GM12878 (cell line): ENCODE measurements at regions not wholly inside any gene's neighbourhood (a gene's known extent, or its start where the extent isn't known, plus 50 kb on each side); places are given as distances from the start of the nearest gene placed in this dataset.

Source experiments
- ATAC-seq: fragments of 200-7000 bp; cut with Tn5 transposase; 3 replicates; pipeline ENCODE4 v1.9.1; 2020; ENCODE audit warnings: mild to moderate bottlenecking, moderate library complexity
- BruUV-seq: library from RNA; stranded (reverse); fragments of 400-500 nt; replicated peaks from 2 replicates; lab custom pipeline; 2021; lab: Mats Ljungman, UMichigan
- CTCF ChIA-PET: fragments of 300-600 bp; sonication (Branson Sonifier 250); formaldehyde crosslinking; extraction: SDS; loops from one replicate; lab custom pipeline; 2021; ENCODE audit warnings: inconsistent platforms; lab: Yijun Ruan, JAX
- POLR2A ChIA-PET: fragments of 350-600 bp; formaldehyde crosslinking; extraction: SDS; loops from one replicate; lab custom pipeline; 2021; ENCODE audit warnings: inconsistent platforms; lab: Charles Lee
- RAD21 ChIA-PET: fragments of 300-600 bp; sonication (Branson Sonifier 250); formaldehyde crosslinking; loops from one replicate; lab custom pipeline; 2023; ENCODE audit warnings: antibody characterized with exemption; ENCODE audit not compliant: unreplicated experiment; lab: Charles Lee
- SMC1A ChIA-PET: fragments of 300-600 bp; sonication (Branson Sonifier 250); formaldehyde crosslinking; loops from one replicate; lab custom pipeline; 2023; ENCODE audit not compliant: unreplicated experiment, uncharacterized antibody; lab: Charles Lee
- DNase-seq: peaks from one replicate; pipeline ENCODE4 v3.0.0-alpha.2; 2011; ENCODE audit warnings: low read depth, low spot score
- FAIRE-seq: peaks from 3 replicates; lab custom pipeline; 2011; peaks lifted over from hg19 to GRCh38; lab: Jason Lieb, UNC
- H2AFZ ChIP-seq: 2 replicates; pipeline ENCODE4 v1.6.0; 2011; ENCODE audit warnings: low read depth, low read length, control low read depth; ENCODE audit not compliant: control insufficient read depth
- H3K27ac ChIP-seq: 2 replicates; pipeline ENCODE4 v1.5.1; 2011; ENCODE audit warnings: control low read depth; ENCODE audit not compliant: control insufficient read depth, insufficient read depth
- H3K27me3 ChIP-seq, 2 experiments: replicated peaks in 1 of 2; 2 replicates each; pipeline versions ENCODE4 v1.6.0 to v1.6.1; 2011; ENCODE audit warnings: low read length in 1 of 2; ENCODE audit not compliant: control insufficient read depth in 2 of 2, insufficient read depth in 2 of 2
- H3K36me3 ChIP-seq, 2 experiments: 2 replicates each; pipeline ENCODE4 v1.5.1; 2011; ENCODE audit warnings: low read length in 1 of 2; ENCODE audit not compliant: control insufficient read depth in 2 of 2, insufficient read depth in 2 of 2
- H3K4me1 ChIP-seq: 2 replicates; pipeline ENCODE4 v1.6.1; 2011; ENCODE audit warnings: mild to moderate bottlenecking, low read length, moderate library complexity, mixed read lengths; ENCODE audit not compliant: control insufficient read depth, insufficient read depth
- H3K4me2 ChIP-seq: 2 replicates; pipeline ENCODE4 v1.6.0; 2011; ENCODE audit warnings: control low read depth; ENCODE audit not compliant: control insufficient read depth, insufficient read depth
- H3K4me3 ChIP-seq: fragments of 200-600 bp; sonication (generic); 2 replicates; pipeline ENCODE4 v1.5.1; 2016
- H3K79me2 ChIP-seq: 2 replicates; pipeline ENCODE4 v1.6.0; 2011; ENCODE audit warnings: low read length; ENCODE audit not compliant: control insufficient read depth, insufficient read depth
- H3K9ac ChIP-seq: 2 replicates; pipeline ENCODE4 v1.8.0; 2011; ENCODE audit warnings: low read length, control low read depth, mixed read lengths; ENCODE audit not compliant: control insufficient read depth, insufficient read depth
- H3K9me3 ChIP-seq: replicated peaks from 3 replicates; pipeline ENCODE4 v1.5.1; 2011; ENCODE audit warnings: mild to moderate bottlenecking, low read length; ENCODE audit not compliant: control insufficient read depth, insufficient read depth
- H4K20me1 ChIP-seq: 2 replicates; pipeline ENCODE4 v1.6.0; 2011; ENCODE audit not compliant: control insufficient read depth, insufficient read depth
- BRCA1 ChIP-seq: IDR thresholded peaks from 2 replicates; pipeline ENCODE4 v1.6.1; 2011; ENCODE audit warnings: low read depth, low read length, improper control_type of control experiment
- CBFB ChIP-seq: IDR thresholded peaks from 2 replicates; pipeline ENCODE4 v1.6.1; 2016; ENCODE audit warnings: antibody characterized with exemption, low read depth
- FOXM1 ChIP-seq: IDR thresholded peaks from 2 replicates; pipeline ENCODE4 v1.6.1; 2012; ENCODE audit warnings: low read depth, mild to moderate bottlenecking, inconsistent platforms, low read length, moderate library complexity
- IKZF2 ChIP-seq, 2 experiments: fragments of 450-650 bp; IDR thresholded peaks; 2 replicates each; pipeline ENCODE4 v1.6.1; 2017; ENCODE audit warnings: mild to moderate bottlenecking in 2 of 2, moderate library complexity in 2 of 2
- IRF4 ChIP-seq: IDR thresholded peaks from 2 replicates; pipeline ENCODE4 v1.6.1; 2011; ENCODE audit warnings: low read depth, low read length
- RAD21 ChIP-seq: IDR thresholded peaks from 2 replicates; pipeline ENCODE4 v1.6.1; 2011; ENCODE audit warnings: mild to moderate bottlenecking, low read depth, low read length, moderate library complexity; ENCODE audit not compliant: insufficient read depth
- RBBP5 ChIP-seq: fragments of 200-600 bp; sonication (generic); conservative IDR thresholded peaks from 2 replicates; pipeline ENCODE4 v1.6.1; 2016
- RCOR1 ChIP-seq: conservative IDR thresholded peaks from 2 replicates; pipeline ENCODE4 v1.6.1; 2012; ENCODE audit warnings: low read depth, low read length, improper control_type of control experiment
- SREBF2 ChIP-seq: IDR thresholded peaks from 2 replicates; pipeline ENCODE4 v1.6.1; 2012; ENCODE audit warnings: mild to moderate bottlenecking, low read length
- TCF3 ChIP-seq: IDR thresholded peaks from 2 replicates; pipeline ENCODE4 v1.6.1; 2012; ENCODE audit warnings: low read depth, mild to moderate bottlenecking, low read length, borderline replicate concordance; ENCODE audit not compliant: insufficient read depth
- ZNF207 ChIP-seq: fragments of 450-650 bp; IDR thresholded peaks from 2 replicates; pipeline ENCODE4 v1.6.1; 2014; ENCODE audit warnings: antibody characterized with exemption, mild to moderate bottlenecking, borderline replicate concordance
- in situ Hi-C: fragments of 300-500 bp; cut with MboI; formaldehyde crosslinking; loops from 9 replicates; pipeline ENCODE4 v1.14.3; 2018; ENCODE audit warnings: mixed read lengths
- intact Hi-C: fragments of 100-400 bp; cut with micrococcal nuclease; formaldehyde crosslinking; loops from one replicate; pipeline ENCODE4 v1.14.2; 2022; ENCODE audit not compliant: unreplicated experiment
- TF ChIP-seq, protein P1 (sequence below): fragments of 450-650 bp; IDR thresholded peaks from 2 replicates; pipeline ENCODE4 v1.6.1; 2018; ENCODE audit warnings: mild to moderate bottlenecking, low read depth, moderate library complexity; ENCODE audit not compliant: partially characterized antibody
- TF ChIP-seq, protein P2 (sequence below): fragments of 450-650 bp; IDR thresholded peaks from 2 replicates; pipeline ENCODE4 v1.6.1; 2017; ENCODE audit warnings: borderline replicate concordance
- TF ChIP-seq, protein P3 (sequence below): fragments of 450-650 bp; IDR thresholded peaks from 2 replicates; pipeline ENCODE4 v1.6.1; 2016; ENCODE audit warnings: mild to moderate bottlenecking, moderate library complexity, borderline replicate concordance
- TF ChIP-seq, protein P4 (sequence below): IDR thresholded peaks from 2 replicates; pipeline ENCODE4 v1.6.1; 2011; ENCODE audit warnings: borderline replicate concordance, low read depth, mild to moderate bottlenecking, moderate library complexity, mixed read lengths, low read length; ENCODE audit not compliant: insufficient read depth; ENCODE audit errors: extremely low read length

DNA sequence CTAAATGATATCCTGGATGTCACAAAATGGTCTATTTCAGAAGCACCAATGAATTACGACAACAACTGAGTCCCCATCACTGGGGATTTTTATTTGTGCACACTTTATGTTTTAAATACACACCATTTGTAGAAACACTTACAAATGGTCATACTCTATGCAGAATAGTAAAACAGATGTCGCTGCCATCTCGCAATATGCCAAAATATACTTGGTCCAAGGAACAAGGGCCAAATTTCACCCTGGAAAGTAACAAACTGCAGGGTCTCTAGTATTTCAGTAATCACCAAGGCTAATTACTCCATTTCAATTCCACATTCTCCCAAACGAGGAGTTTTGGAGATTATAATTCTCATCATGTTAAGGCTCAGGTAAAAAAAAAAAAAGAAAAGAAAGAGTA is 215.2 kb downstream of the LMBRD1 start (continued):
- TF ChIP-seq, protein P1, sequence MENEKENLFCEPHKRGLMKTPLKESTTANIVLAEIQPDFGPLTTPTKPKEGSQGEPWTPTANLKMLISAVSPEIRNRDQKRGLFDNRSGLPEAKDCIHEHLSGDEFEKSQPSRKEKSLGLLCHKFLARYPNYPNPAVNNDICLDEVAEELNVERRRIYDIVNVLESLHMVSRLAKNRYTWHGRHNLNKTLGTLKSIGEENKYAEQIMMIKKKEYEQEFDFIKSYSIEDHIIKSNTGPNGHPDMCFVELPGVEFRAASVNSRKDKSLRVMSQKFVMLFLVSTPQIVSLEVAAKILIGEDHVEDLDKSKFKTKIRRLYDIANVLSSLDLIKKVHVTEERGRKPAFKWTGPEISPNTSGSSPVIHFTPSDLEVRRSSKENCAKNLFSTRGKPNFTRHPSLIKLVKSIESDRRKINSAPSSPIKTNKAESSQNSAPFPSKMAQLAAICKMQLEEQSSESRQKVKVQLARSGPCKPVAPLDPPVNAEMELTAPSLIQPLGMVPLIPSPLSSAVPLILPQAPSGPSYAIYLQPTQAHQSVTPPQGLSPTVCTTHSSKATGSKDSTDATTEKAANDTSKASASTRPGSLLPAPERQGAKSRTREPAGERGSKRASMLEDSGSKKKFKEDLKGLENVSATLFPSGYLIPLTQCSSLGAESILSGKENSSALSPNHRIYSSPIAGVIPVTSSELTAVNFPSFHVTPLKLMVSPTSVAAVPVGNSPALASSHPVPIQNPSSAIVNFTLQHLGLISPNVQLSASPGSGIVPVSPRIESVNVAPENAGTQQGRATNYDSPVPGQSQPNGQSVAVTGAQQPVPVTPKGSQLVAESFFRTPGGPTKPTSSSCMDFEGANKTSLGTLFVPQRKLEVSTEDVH = no peak
- TF ChIP-seq, protein P2, sequence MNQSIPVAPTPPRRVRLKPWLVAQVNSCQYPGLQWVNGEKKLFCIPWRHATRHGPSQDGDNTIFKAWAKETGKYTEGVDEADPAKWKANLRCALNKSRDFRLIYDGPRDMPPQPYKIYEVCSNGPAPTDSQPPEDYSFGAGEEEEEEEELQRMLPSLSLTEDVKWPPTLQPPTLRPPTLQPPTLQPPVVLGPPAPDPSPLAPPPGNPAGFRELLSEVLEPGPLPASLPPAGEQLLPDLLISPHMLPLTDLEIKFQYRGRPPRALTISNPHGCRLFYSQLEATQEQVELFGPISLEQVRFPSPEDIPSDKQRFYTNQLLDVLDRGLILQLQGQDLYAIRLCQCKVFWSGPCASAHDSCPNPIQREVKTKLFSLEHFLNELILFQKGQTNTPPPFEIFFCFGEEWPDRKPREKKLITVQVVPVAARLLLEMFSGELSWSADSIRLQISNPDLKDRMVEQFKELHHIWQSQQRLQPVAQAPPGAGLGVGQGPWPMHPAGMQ = no peak
- no peak for TF ChIP-seq RCOR1
- TF ChIP-seq ZNF207 = no peak
- TF ChIP-seq CBFB = no peak
- TF ChIP-seq SREBF2 = no peak
- no peak for TF ChIP-seq IRF4
- TF ChIP-seq RAD21 = no peak
- TF ChIP-seq FOXM1 = no peak

DNA sequence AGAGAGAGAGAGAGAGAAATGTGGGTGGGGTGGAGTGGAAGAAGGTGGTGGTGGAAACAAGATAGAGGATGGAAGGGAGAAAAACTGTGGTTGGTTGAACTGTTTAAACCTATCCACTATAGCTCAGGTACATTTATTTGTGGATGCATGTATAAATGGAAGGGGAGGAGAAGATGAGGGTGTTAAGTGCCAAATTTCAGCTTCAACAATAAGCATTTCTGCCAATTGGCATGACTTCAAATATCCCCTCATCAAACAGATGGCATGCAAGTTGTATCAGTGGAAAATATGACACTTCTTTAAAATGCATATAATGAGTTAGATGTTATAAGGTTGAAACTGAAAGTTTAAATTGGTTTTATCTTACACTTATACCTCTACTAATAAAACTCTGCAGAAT is 216.1 kb downstream of the LMBRD1 start:
- intact Hi-C loops = no loop called here
- no peak overlapping the region for H3K27ac ChIP-seq
- H3K4me2 ChIP-seq = no peak overlapping the region
- in situ Hi-C loops = no loop called here
- no peaks in the 10 kb centered on the region for H3K27me3 ChIP-seq
- TF ChIP-seq RBBP5 (no peak), BRCA1 (no peak), SREBF2 (no peak), TCF3 (no peak), IKZF2 (IDR thresholded peaks at IDR 0.05) (no peak)
- TF ChIP-seq, protein P3, sequence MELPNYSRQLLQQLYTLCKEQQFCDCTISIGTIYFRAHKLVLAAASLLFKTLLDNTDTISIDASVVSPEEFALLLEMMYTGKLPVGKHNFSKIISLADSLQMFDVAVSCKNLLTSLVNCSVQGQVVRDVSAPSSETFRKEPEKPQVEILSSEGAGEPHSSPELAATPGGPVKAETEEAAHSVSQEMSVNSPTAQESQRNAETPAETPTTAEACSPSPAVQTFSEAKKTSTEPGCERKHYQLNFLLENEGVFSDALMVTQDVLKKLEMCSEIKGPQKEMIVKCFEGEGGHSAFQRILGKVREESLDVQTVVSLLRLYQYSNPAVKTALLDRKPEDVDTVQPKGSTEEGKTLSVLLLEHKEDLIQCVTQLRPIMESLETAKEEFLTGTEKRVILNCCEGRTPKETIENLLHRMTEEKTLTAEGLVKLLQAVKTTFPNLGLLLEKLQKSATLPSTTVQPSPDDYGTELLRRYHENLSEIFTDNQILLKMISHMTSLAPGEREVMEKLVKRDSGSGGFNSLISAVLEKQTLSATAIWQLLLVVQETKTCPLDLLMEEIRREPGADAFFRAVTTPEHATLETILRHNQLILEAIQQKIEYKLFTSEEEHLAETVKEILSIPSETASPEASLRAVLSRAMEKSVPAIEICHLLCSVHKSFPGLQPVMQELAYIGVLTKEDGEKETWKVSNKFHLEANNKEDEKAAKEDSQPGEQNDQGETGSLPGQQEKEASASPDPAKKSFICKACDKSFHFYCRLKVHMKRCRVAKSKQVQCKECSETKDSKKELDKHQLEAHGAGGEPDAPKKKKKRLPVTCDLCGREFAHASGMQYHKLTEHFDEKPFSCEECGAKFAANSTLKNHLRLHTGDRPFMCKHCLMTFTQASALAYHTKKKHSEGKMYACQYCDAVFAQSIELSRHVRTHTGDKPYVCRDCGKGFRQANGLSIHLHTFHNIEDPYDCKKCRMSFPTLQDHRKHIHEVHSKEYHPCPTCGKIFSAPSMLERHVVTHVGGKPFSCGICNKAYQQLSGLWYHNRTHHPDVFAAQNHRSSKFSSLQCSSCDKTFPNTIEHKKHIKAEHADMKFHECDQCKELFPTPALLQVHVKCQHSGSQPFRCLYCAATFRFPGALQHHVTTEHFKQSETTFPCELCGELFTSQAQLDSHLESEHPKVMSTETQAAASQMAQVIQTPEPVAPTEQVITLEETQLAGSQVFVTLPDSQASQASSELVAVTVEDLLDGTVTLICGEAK = no peak
- TF ChIP-seq, protein P4, sequence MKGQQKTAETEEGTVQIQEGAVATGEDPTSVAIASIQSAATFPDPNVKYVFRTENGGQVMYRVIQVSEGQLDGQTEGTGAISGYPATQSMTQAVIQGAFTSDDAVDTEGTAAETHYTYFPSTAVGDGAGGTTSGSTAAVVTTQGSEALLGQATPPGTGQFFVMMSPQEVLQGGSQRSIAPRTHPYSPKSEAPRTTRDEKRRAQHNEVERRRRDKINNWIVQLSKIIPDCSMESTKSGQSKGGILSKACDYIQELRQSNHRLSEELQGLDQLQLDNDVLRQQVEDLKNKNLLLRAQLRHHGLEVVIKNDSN = no peak
- ATAC-seq = no peak
- ChIA-PET SMC1A (interaction anchor here (0.6 kb wide), 1 partner anchor 27 kb away, joined by 4 read pairs; no protein-coding TSS in a partner anchor), CTCF (interaction anchor here (1.0 kb wide), 1 partner anchor 17 kb away, joined by 3 read pairs; no protein-coding TSS in a partner anchor), RAD21 (no interaction called here), POLR2A (no interaction called here)
- no peaks in the 10 kb centered on the region for H3K36me3 ChIP-seq
- H3K4me3 ChIP-seq = no peak overlapping the region
- H3K9ac ChIP-seq = no peak overlapping the region
- FAIRE-seq = no peak
- H3K4me1 ChIP-seq = peaks cover 11% of the 10 kb centered on the region
- H3K9me3 ChIP-seq = no peaks in the 10 kb centered on the region
- BruUV-seq = no TSS peak
- no peaks in the 10 kb centered on the region for H3K79me2 ChIP-seq
- H4K20me1 ChIP-seq = no peaks in the 10 kb centered on the region
- no peak for DNase-seq
- no peak overlapping the region for H2AFZ ChIP-seq
